A673 (cell line): ENCODE measurements at regions not wholly inside any gene's neighbourhood (a gene's known extent, or its start where the extent isn't known, plus 50 kb on each side); places are given as distances from the start of the nearest gene placed in this dataset.

Experiments used
- BruUV-seq: library from RNA; stranded (reverse); fragments of 400-500 nt; replicated peaks from 2 replicates; lab custom pipeline; 2021; lab: Mats Ljungman, UMichigan
- CTCF ChIA-PET: fragments of 300-600 bp; sonication (Branson Sonifier 250); formaldehyde crosslinking; loops from one replicate; lab custom pipeline; 2022; ENCODE audit warnings: antibody characterized with exemption; lab: Charles Lee
- POLR2A ChIA-PET: fragments of 300-600 bp; sonication (Branson Sonifier 250); formaldehyde crosslinking; loops from one replicate; lab custom pipeline; 2022; ENCODE audit warnings: antibody characterized with exemption; ENCODE audit not compliant: low non-redundant PET; lab: Charles Lee
- DNase-seq: peaks from one replicate; pipeline ENCODE4 v3.0.0-alpha.2; 2015; ENCODE audit warnings: low spot score
- H3K27ac ChIP-seq: fragments of 200-600 bp; sonication (generic); 2 replicates; pipeline ENCODE4 v1.5.1; 2016; ENCODE audit warnings: mixed run types, low read depth, mild to moderate bottlenecking, mixed read lengths, antibody characterized with exemption, low read length; ENCODE audit not compliant: poor library complexity, severe bottlenecking
- H3K27me3 ChIP-seq: fragments of 200-600 bp; sonication (generic); replicated peaks from 2 replicates; pipeline ENCODE4 v1.6.1; 2017; ENCODE audit warnings: mixed run types, low read depth, mild to moderate bottlenecking, mixed read lengths, antibody characterized with exemption, low read length; ENCODE audit not compliant: insufficient read depth, poor library complexity
- H3K36me3 ChIP-seq: fragments of 200-600 bp; sonication (generic); 2 replicates; pipeline ENCODE4 v1.6.1; 2016; ENCODE audit warnings: mixed run types, mild to moderate bottlenecking, mixed read lengths, antibody characterized with exemption, low read length; ENCODE audit not compliant: insufficient read depth, poor library complexity, severe bottlenecking
- H3K4me1 ChIP-seq: fragments of 200-600 bp; sonication (generic); 2 replicates; pipeline ENCODE4 v1.6.1; 2017; ENCODE audit warnings: mixed run types, mild to moderate bottlenecking, mixed read lengths, antibody characterized with exemption, low read length; ENCODE audit not compliant: insufficient read depth, poor library complexity, severe bottlenecking
- H3K4me3 ChIP-seq: fragments of 200-600 bp; sonication (generic); 2 replicates; pipeline ENCODE4 v1.5.1; 2016; ENCODE audit warnings: low read depth, mixed run types, mild to moderate bottlenecking, mixed read lengths, low read length; ENCODE audit not compliant: poor library complexity, severe bottlenecking
- H3K9me3 ChIP-seq: fragments of 200-600 bp; sonication (generic); 2 replicates; pipeline ENCODE4 v1.6.1; 2016; ENCODE audit warnings: mixed run types, low read depth, mild to moderate bottlenecking, mixed read lengths, antibody characterized with exemption, low read length; ENCODE audit not compliant: poor library complexity, severe bottlenecking
- CTCF ChIP-seq: fragments of 300-800, 200-600 bp; sonication (generic); conservative IDR thresholded peaks from 2 replicates; pipeline ENCODE4 v1.5.1; 2017; ENCODE audit warnings: low read depth, mild to moderate bottlenecking, antibody characterized with exemption, low read length, moderate library complexity, mixed read lengths
- EZH2 ChIP-seq: fragments of 200-600 bp; sonication (generic); IDR thresholded peaks from 2 replicates; pipeline ENCODE4 v1.6.1; 2017; ENCODE audit warnings: borderline replicate concordance, low read depth, mild to moderate bottlenecking, mixed read lengths, antibody characterized with exemption, low read length; ENCODE audit not compliant: poor library complexity, severe bottlenecking
- intact Hi-C: fragments of 100-400 bp; cut with micrococcal nuclease; formaldehyde crosslinking; loops from one replicate; pipeline ENCODE4 v1.10.0; 2022; ENCODE audit not compliant: unreplicated experiment

GRCh38 chr6:166716910-166717617, 90.0 kb upstream of the RPS6KA2 start:
- Histone ChIP-seq H3K36me3 (no peaks in the 10 kb centered on the region), H3K4me1 (no peaks in the 10 kb centered on the region), H3K27me3 (no peaks in the 10 kb centered on the region), H3K9me3 (no peaks in the 10 kb centered on the region), H3K4me3 (no peak overlapping the region), H3K27ac (no peak overlapping the region)
- intact Hi-C loops = no loop called here
- ChIA-PET POLR2A (no interaction called here), CTCF (no interaction called here)
- no TSS peak for BruUV-seq
- no peak for TF ChIP-seq EZH2
- no peak for TF ChIP-seq CTCF
- no peak for DNase-seq

GRCh38 chr6:166715992-166716391, 88.9 kb upstream of the RPS6KA2 start:
- no peak for TF ChIP-seq EZH2
- no peak for TF ChIP-seq CTCF
- Histone ChIP-seq H3K27me3 (no peaks in the 10 kb centered on the region), H3K36me3 (no peaks in the 10 kb centered on the region), H3K27ac (no peak overlapping the region), H3K4me1 (no peaks in the 10 kb centered on the region), H3K9me3 (no peaks in the 10 kb centered on the region), H3K4me3 (no peak overlapping the region)
- POLR2A ChIA-PET = no interaction called here
- intact Hi-C loops = no loop called here
- CTCF ChIA-PET = no interaction called here
- no peak for DNase-seq
- no TSS peak for BruUV-seq

DNA sequence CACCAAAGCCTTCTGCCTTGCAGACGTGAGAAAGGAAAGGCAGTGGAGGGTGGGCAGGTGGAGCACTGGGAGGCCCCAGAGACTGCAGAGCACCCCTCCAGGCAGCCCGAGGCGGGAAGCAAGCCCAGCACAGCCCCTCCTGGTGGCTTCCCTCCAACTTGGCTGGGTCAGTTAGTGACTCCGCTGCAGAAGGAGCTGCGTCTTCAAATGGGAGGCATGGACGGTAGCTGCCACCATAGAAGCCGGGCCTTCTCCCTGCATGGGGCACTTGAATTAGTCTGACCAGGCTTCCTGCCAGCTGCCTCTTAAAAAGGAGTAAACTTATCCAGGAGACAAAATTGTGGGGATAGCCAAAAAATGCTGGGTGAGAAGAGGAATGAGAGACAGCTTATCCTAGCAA, 88.0 kb upstream of the RPS6KA2 start:
- no peaks in the 10 kb centered on the region for H3K4me1 ChIP-seq
- ChIA-PET CTCF (no interaction called here), POLR2A (no interaction called here)
- no peak overlapping the region for H3K4me3 ChIP-seq
- intact Hi-C loops = no loop called here
- no peak overlapping the region for H3K27ac ChIP-seq
- H3K36me3 ChIP-seq = no peaks in the 10 kb centered on the region
- no TSS peak for BruUV-seq
- H3K9me3 ChIP-seq = no peaks in the 10 kb centered on the region
- DNase-seq = no peak
- no peaks in the 10 kb centered on the region for H3K27me3 ChIP-seq
- TF ChIP-seq CTCF (no peak), EZH2 (no peak)
